HG03575 (cell line): ENCODE measurements at regions not wholly inside any gene's neighbourhood (a gene's known extent, or its start where the extent isn't known, plus 50 kb on each side); places are given as distances from the start of the nearest gene placed in this dataset.
"Not testable (repeated sequence)": the region's sequence is repeated elsewhere in the genome, so short reads cannot be mapped to it uniquely, and the experiment has no call there.

ENCODE experiments used
- ATAC-seq: cut with Tn5 transposase; IDR thresholded peaks from one replicate; pipeline ENCODE4 v1.9.1; 2021; ENCODE audit not compliant: unreplicated experiment, insufficient number of reproducible peaks, low FRiP score; ENCODE audit errors: extremely low read depth

DNA sequence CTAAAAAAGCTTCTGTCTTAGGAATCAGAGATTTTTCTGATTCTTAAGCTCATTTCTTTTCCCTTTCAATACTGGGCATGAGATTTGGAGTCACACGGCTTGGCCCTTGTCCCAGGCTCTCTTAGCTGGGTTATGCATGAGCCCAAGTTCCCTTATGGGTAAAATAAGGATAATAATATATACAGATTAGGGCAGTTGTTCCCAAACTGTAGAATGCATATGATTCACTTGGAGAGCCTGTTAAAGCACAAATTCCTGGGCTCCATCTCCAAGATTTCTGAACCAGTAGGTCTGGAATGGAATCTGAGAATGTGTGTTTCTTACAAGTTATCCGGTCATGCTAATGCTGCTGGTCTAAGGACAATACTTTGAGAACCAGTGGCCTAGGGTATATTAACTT lies 154.0 kb downstream of the REEP3 start:
- ATAC-seq, result no peak

DNA sequence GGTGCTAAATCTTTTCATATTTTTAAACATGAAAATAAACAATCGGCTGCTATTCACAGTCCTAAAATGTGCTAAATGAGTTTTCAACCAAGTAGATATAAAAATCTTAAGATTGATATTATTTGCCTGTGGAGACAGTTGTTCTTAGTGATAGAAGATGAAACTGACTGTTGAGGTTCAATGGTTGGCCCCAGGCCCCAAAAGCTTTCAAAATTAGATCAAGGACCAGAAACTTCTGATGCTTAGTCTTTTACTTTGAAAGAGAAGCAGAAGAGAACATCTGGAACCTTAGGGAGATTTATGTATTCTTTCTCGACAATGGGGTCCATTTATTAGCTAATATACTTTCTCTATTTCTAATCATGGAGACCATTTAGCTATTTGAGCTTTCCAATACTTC lies 155.8 kb downstream of the REEP3 start:
- no peak for ATAC-seq

DNA sequence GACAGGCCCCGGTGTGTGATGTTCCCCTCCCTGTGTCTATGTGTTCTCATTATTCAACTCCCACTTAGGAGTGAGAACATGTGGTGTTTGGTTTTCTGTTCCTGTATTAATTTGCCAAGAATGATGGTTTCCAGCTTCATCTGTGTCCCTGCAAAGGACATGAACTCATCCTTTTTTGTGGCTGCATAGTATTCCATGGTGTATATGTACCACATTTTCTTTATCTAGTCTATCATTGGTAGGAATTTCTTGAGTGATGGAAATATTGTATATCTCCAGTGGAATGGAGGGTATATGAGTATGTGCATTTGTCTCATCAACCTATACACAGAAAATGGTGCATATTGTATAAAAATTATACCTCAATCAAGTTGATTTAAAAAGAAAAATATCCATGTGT lies 159.3 kb downstream of the REEP3 start:
- ATAC-seq, result not testable (repeated sequence)

DNA sequence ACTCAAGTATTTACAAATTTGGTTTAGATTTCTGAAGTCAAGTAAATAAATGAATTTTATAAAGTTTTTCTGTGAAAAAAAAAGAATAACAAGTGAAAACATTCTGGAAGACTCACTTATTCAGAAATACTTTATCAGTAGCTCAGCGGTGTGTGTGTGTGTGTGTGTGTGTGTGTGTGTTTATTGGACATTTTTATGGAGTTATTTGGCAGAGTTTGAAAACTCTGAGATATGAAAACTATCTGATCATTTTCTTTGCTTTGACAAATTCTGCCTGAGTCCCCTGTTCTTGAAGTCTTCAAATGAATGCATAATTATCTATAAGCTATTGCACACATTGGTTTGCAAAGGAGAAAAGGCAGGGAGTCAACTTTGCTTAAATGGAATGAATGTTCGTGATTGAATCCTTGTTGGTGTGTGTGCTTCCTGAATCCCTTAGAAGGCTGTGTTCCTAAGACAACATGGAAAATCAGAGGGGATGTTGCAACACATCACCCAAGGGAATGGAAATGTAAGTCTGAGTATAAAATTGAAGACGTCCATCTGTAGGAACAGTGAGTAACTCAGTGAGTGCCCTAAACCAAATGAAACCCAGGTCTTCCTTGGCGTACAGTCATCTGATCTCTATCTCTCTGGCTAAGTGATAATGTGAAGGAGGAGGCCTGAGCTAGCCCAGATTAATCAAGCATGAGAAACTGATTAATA lies 160.9 kb downstream of the REEP3 start:
- ATAC-seq, result no peak

DNA sequence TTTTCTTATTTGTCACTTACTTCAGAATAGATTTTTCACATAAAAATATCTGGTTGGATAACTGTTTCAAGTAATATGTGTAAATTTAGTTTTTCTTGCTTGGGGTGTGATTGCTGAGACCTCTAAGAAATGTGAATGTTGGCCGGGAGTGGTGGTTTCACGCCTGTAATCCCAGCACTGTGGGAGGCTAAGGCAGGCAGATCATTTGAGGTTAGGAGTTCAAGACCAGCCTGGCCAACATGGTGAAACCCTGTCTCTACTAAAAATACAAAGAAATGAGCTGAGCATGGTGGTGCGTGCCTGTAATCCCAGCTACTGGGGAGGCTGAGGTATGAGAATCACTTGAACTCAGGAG lies 161.5 kb downstream of the REEP3 start:
- ATAC-seq, result not testable (repeated sequence)

DNA sequence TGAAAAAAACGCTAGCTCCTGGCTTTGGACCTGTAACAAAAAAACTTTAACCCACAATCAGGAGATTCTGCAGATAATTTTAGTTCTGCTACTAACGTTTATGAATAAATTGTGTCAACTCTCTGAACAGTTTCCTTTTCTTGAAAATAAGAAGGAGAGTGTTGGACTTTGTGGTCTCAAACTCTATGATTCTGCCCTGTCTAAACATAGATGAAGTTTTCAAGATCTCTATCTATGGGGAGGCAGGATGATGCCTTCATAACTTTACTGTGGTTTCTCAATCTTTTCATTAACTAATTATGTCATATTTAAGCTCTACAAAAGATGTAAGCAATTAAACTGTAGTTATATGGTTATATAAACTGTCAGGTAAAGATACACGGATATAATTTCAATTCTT lies 162.0 kb downstream of the REEP3 start:
- no peak for ATAC-seq

DNA sequence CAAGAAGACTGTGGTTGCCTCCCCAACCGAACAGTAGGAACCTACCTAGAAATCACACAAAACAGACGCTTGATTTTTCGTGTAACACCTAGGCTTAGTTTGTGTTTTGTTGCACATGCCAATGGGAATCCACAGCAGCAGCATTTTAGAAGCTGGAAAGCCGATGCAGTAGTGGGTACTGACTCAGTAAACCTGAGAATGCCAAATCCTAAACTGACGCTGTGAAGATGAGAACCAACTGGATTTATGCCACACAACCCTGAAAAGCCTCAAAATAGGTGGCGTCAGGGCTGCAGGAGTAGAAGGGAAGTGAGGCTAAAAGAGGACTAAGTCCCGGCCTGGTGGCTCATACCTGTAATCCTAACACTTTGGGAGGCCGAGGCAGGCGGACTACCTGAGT lies 162.5 kb downstream of the REEP3 start:
- no peak for ATAC-seq

DNA sequence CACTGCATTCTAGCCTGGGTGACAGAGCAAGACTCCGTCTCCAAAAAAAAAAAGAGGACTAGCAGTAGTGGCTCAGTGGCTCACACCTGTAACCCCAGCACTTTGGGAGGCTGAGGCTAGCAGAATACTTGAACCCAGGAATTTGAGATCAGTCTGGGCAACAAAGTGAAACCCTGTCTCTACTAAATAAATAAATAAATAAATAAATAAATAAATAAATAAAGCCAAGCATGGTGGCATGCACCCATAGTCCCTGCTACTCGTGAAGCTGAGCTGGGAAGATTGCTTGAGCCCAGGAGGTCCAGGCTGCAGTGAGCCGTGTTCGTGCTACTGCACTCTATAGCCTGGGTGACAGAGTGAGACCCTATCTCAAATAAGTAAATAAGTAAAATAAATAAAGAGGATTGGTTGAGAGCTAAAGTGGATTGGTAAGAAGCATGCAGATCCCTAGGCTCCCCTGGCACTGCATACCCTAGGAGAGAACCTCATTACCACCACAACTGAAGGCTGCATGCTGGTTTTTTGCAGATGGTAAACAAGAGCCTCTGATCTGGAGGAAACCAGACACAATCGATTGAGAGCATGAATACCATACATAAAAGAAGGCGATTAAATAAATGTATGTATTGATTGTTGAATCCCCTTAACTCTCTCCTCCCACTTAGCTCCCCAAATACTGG lies 163.2 kb downstream of the REEP3 start:
- ATAC-seq, result no peak

DNA sequence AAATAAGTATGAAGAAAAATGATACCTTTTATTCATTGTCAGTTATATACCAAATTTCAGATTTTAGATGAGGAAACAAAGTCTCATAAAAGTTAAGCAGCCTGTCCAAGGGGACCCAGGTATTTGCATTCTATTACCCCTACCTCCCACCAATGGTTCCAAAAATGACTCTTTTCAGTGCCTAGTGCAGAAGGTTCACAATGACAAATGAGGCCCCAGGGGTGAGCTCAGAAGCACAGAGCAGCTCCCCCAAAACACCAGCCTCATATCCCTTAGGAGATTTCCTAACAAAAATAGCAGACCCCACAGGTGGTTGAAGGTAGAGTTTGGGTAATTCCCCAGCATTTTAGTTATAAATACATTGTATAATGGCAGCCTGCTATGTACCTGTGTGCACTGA lies 168.6 kb downstream of the REEP3 start:
- no peak for ATAC-seq

DNA sequence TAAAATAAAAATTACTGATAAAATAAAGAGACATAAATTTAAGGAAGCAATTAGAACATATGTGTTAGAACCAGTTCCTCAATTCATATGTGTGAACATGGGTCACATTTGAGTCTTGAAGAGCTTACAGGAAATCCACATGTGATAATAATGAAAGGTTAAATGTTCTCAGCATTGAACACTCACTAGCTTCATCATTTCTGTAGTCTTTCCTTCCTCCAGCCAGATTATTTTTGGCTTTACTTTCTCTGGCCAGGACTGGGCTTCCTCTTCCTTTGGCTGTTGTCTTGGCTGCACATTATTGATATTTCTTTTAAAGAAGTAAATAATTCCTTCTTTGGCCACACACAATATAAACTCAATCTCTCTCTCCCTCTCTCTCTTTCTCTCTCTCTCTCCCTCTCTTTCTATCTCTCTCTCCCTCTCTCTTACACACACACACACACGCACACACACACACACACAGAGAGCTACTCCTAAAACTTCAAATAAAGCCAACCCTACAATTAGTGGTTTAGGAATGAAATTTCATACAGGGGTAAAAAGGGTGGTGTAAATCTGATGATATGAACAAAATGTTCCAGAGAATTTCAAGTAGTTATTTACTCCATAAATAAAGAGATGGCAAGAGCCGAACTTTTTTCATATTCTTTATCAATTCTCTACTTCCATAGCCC lies 171.2 kb downstream of the REEP3 start:
- no peak for ATAC-seq

DNA sequence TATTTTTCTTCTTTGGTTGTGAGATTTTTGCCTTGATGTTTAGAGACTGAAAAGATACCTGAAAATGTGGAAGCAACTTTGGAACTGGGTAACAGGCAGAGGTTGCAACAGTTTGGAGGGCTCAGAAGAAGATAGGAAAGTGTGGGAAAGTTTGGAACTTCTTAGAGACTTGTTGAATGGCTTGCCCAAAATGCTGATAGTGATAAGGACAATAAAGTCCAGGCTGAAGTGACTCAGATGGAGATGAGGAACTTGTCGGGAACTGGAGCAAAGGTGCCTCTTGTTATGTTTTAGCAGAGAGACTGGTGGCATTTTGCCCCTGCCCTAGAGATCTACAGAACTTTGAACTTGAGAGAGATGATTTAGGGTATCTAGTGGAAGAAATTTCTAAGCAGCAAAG lies 171.8 kb downstream of the REEP3 start:
- ATAC-seq, result not testable (repeated sequence)

DNA sequence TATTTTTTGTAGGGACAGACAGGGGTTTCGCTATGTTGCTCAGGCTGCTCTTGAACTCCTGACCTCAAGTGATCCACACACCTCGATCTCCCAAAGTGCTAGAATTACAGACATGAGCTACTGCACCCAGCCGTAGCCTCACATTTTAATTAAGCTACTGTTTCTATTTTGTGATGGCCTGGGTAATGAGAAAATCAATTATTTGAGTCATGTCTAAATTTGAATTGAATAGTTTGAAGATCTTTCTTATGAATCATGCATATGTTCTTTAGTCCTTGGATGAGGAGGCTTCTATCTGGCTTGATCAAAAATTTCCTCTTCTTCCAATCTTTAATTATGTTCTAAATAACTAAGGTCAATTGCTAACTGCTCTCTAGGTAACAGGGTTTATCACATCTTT lies 175.0 kb downstream of the REEP3 start:
- ATAC-seq, result no peak

DNA sequence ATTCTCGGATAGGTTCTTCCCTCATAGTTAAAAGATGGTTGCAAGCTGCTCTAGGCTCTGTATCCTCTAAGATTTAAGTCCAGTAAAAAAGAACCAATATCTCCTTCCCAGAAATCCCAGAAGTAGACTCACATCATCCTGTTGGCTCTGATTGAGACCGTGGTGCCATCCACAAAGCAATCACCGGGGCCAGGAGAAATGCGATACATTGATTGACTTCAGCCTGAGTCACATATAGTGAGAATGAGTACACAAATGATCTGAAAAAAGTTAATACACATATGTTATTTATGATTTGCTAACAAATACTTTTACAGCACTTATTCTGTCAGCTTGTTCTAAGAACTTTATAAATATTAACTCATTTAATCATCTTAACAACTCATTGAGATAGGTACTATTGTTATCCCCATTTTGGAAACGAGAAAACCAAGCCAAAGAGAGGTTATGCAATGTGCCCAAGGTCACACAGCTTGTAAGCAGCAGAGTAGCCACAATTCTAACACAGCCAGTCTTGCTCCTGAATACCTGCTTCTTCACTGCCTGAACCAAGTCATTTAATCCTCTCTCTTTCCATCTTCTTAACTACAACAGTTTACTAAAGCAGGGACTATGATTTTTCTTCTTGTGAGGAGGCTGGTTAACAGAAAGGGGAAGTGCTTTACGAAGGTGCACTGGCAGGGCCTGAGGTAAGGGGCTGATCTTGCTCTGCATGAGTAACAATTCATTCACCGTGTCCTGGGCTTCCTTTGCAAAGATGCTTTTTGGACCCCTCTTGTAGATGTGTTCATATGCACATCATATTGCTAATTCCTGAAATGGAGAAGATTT lies 177.0 kb downstream of the REEP3 start:
- peak; percentile 81 for ATAC-seq

DNA sequence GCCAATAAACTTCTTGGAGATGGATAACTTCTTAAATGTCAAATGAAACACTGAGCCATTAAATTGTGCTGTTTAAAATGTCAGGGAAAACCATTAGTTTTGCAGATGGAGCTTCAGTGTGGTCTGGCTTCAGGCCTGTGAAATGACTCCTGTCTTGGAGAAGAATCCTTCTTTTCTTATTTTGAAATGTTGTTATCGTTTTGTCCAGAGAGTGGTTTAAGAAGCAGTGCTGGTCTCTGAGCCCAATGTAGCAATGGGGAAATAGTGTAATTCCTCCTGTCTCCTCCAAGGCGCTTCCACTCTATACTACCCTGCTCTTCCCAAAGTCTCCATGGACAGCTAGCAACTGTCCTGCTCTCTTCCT lies 177.6 kb downstream of the REEP3 start:
- ATAC-seq, result no peak

DNA sequence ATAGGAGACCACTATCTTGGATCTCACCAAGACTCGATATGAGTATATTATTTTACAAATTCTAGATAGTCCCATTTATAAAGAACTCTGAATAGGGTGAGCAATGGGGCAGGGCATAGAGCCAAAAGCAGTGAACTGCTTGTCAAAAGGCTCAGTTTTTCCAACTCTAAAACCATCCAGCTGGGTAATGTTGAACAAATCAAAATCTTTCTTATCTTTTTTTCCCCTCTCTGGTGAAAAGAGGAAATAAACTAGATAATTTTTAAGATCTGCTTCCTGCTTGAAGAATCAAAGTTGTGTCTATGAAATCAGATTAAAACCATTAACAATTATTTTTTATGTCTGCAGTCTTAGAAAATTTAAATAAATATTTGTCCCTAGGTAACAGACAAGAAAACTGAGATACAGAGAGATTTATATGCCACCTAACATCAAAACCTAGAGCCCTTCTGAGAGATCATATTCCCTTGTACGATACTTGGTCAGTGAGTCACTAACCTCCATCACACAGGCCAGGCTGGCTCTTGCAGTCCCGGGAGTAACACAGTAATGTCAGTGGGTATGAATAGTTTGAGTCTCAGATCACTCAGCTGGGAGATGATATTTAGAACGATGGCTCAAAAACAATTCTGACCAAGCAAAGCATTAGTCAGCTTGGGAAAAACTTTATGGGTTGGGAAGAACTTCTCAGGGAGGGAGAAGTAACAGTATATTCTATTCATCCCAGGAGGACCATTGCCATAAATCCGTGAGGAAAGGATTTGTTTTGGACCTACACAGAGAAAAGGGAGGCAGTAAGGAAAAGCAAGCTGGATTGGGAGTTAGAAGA lies 178.8 kb downstream of the REEP3 start:
- ATAC-seq, result no peak

DNA sequence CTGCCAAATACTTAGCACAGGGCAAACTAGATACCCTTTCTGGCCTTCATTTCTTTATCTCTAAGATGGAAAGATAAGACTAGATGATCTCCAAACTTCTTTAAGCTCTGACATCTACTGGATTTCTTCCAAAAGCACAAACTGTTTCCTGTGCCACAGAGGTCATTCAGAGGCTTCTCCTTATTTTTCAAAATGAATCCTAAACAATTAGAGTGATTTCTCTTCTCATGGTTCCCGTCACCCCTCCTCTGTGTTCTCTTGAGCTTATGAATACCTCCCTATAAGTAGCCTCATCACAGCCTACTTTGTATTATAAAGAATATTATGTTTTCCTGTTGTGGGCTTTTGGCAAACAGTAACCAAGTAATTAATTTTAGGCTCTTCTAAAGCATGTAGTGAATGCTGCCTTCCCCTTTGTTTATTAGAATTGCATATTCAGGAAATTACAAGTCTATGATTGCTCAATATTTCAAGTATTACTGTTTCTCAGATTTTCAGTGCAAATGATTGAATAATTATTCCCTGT lies 179.5 kb downstream of the REEP3 start:
- ATAC-seq, result no peak

DNA sequence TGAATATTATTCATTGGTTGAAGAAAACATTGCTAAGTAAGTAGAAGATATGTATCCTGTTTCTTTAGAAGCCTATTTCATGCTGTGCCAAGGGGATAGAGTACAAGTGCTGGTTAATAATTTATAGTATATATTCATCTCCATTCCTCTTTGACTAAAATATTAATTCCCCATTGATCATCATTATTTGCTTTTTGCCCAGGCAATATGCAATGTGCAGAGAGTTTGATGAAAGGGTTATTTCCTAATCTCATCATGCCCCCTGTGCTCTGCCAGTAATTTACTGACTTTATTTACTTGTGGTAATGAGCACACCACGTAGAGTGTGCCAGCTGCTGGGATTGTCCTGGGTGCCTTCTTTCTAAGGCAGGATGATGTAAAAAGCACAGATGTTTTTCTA lies 180.9 kb downstream of the REEP3 start:
- no peak for ATAC-seq

DNA sequence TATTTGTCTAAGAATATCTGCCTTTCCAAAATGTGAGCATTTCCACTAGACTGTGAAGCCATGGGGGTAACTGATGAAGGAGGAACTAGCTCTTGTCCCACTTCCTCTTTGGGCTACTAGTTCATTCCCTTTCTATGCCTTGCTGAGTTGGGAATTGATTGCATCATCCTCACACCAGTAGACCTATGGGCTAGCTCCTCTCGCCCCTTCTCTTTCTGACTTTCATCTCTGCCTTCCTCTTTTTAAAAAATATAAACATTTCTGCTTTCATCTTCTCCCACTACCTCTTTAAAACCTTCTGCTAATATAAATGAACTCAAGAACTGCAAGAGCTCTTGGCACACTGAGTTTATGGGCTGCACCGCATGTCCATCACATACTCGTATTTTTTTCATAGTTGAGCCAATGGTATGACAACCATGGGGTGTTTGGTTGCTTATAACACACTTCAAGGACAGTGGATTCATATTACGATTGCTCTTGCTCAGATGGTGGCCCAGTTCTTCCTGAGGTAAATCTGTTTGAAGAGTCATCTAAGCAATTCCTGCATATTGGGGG lies 182.0 kb downstream of the REEP3 start:
- ATAC-seq, result no peak
